K562 (cell line): ENCODE measurements at regions not wholly inside any gene's neighbourhood (a gene's known extent, or its start where the extent isn't known, plus 50 kb on each side); places are given as distances from the start of the nearest gene placed in this dataset.

ENCODE experiments used
- BMI1 ChIP-seq: fragments of 150-350 bp; IDR thresholded peaks from 2 replicates; pipeline ENCODE4 v1.6.1; 2014; ENCODE audit warnings: low read length
- CTBP1 ChIP-seq: fragments of 450-650 bp; IDR thresholded peaks from 2 replicates; pipeline ENCODE4 v1.6.1; 2016; ENCODE audit warnings: borderline replicate concordance
- KDM1A ChIP-seq, 2 experiments: fragments of 450-650 bp; IDR thresholded peaks; 2 replicates each; pipeline ENCODE4 v1.6.1; 2016; ENCODE audit warnings: mild to moderate bottlenecking in 2 of 2
- MBD2 ChIP-seq: sonication (generic); IDR thresholded peaks from 2 replicates; pipeline ENCODE4 v1.6.1; 2016; ENCODE audit warnings: low read depth, borderline replicate concordance
- POLR2A ChIP-seq: fragments of 450-650 bp; conservative IDR thresholded peaks from 2 replicates; pipeline ENCODE4 v1.6.1; 2016
- RBM22 ChIP-seq: fragments of 200-400 bp; formaldehyde crosslinking; IDR thresholded peaks from 2 replicates; pipeline ENCODE4 v1.6.1; 2018; ENCODE audit warnings: low read length, low read depth; ENCODE audit not compliant: poor library complexity, severe bottlenecking
- SIN3A ChIP-seq, 2 experiments: fragments of 150-350 bp in 1 of 2; IDR thresholded peaks; 2 replicates each; pipeline ENCODE4 v1.6.1; 2011 to 2016; ENCODE audit warnings: borderline replicate concordance in 2 of 2, low read depth in 2 of 2, low read length in 2 of 2, mild to moderate bottlenecking in 2 of 2, moderate library complexity in 2 of 2; ENCODE audit not compliant: control insufficient read depth in 1 of 2
- SOX6 ChIP-seq: fragments of 450-650 bp; IDR thresholded peaks from 2 replicates; pipeline ENCODE4 v1.6.1; 2014; ENCODE audit warnings: mild to moderate bottlenecking
- SRSF7 ChIP-seq: fragments of 200-400 bp; formaldehyde crosslinking; optimal IDR thresholded peaks from 2 replicates; pipeline ENCODE3; 2017; ENCODE audit warnings: mild to moderate bottlenecking, low read depth, low read length
- ZFP36 ChIP-seq: fragments of 150-350 bp; IDR thresholded peaks from 2 replicates; pipeline ENCODE4 v1.6.1; 2018; ENCODE audit warnings: low read length, low read depth; ENCODE audit not compliant: partially characterized antibody
- ZKSCAN1 ChIP-seq: fragments of 150-350 bp; IDR thresholded peaks from 2 replicates; pipeline ENCODE4 v1.6.1; 2016; ENCODE audit warnings: low read depth, low read length
- ZNF263 ChIP-seq: sonication (generic); formaldehyde crosslinking; IDR thresholded peaks from 2 replicates; pipeline ENCODE4 v1.8.0; 2022; ENCODE audit warnings: mild to moderate bottlenecking, missing genetic modification reagents, borderline replicate concordance
- ZNF780A ChIP-seq: fragments of 250-450 bp; sonication (Bioruptor Pico); IDR thresholded peaks from 2 replicates; pipeline ENCODE4 v1.5.0; 2021; ENCODE audit warnings: mild to moderate bottlenecking
- TF ChIP-seq, protein P1 (sequence below): sonication (generic); formaldehyde crosslinking; IDR thresholded peaks from 2 replicates; pipeline ENCODE4 v1.9.0; 2022; ENCODE audit warnings: mild to moderate bottlenecking, missing genetic modification reagents
- TF ChIP-seq, protein P2 (sequence below): fragments of 450-650 bp; IDR thresholded peaks from 2 replicates; pipeline ENCODE4 v1.6.1; 2014; ENCODE audit warnings: low read depth, mild to moderate bottlenecking, moderate library complexity, borderline replicate concordance
- TF ChIP-seq, protein P3 (sequence below): fragments of 450-650 bp; IDR thresholded peaks from 2 replicates; pipeline ENCODE4 v1.6.1; 2018; ENCODE audit not compliant: partially characterized antibody

DNA sequence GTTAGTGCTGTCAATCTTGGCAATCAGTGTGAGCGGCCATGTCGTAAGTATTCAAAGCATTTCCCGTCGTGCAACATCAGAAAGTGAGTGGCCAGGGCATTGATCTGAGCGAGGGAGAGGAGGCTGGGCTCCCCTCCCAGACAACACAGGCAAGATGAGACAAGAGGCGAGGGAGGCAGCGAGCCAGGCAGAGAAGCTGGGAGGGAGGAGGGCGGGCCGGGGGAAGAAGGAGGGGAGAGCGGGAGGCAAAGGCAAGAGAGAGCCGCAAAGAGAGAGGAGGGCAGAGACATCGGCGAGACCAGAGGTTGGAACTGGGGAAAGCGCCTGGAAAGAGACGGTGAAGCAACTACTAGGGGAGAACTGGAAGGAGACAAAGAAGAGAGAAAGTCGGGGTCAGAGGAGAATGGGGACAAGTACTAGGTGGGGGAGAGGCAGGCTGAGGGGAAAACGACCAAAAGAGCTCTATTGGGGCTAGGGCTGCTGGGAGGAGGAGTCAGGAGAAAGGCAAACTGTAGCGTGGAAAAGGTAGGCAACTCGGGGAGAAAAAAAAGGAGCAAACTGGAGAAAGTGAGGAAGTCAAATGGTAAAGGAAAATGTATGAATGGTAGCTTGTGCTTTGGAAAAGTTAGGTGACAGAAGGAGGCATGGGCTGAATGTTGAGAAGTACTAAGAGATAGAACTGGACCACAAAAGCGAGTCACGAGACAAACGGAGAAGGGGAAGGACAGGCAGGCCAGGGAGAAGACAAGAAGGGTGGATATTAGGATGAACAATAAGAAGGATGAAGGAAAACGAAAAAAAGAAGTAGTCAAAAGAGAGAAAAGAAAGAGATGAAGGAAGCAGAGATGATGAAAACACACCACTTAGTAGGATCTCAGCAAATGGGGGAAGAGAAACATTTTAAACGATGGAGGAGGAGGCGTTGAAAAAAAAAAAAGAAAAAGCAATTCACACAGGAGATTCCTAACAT lies 130.5 kb upstream of the C11orf58 start (continued):
- 0 out of 4 replicates have a peak, but pooled peaks of 1 of the 2 experiments have one; percentile 17 for TF ChIP-seq SIN3A (IDR thresholded peaks at IDR 0.05; ENCODE audit: borderline replicate concordance in 2 of 2, control insufficient read depth in 1 of 2, low read depth in 2 of 2, low read length in 2 of 2)
- TF ChIP-seq, protein P1, sequence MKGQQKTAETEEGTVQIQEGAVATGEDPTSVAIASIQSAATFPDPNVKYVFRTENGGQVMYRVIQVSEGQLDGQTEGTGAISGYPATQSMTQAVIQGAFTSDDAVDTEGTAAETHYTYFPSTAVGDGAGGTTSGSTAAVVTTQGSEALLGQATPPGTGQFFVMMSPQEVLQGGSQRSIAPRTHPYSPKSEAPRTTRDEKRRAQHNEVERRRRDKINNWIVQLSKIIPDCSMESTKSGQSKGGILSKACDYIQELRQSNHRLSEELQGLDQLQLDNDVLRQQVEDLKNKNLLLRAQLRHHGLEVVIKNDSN (CRISPR knock-in tag) = no peak
- TF ChIP-seq, protein P2, sequence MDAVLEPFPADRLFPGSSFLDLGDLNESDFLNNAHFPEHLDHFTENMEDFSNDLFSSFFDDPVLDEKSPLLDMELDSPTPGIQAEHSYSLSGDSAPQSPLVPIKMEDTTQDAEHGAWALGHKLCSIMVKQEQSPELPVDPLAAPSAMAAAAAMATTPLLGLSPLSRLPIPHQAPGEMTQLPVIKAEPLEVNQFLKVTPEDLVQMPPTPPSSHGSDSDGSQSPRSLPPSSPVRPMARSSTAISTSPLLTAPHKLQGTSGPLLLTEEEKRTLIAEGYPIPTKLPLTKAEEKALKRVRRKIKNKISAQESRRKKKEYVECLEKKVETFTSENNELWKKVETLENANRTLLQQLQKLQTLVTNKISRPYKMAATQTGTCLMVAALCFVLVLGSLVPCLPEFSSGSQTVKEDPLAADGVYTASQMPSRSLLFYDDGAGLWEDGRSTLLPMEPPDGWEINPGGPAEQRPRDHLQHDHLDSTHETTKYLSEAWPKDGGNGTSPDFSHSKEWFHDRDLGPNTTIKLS = no peak
- 0 out of 2 replicates have a peak, but pooled peaks have one; percentile 2 for TF ChIP-seq ZKSCAN1
- TF ChIP-seq MBD2 = no peak
- no peak for TF ChIP-seq RBM22
- 0 out of 4 replicates have a peak, but pooled peaks of 1 of the 2 experiments have one; percentile 10 for TF ChIP-seq KDM1A (IDR thresholded peaks at IDR 0.05)
- TF ChIP-seq SOX6 = no peak
- TF ChIP-seq, protein P3, sequence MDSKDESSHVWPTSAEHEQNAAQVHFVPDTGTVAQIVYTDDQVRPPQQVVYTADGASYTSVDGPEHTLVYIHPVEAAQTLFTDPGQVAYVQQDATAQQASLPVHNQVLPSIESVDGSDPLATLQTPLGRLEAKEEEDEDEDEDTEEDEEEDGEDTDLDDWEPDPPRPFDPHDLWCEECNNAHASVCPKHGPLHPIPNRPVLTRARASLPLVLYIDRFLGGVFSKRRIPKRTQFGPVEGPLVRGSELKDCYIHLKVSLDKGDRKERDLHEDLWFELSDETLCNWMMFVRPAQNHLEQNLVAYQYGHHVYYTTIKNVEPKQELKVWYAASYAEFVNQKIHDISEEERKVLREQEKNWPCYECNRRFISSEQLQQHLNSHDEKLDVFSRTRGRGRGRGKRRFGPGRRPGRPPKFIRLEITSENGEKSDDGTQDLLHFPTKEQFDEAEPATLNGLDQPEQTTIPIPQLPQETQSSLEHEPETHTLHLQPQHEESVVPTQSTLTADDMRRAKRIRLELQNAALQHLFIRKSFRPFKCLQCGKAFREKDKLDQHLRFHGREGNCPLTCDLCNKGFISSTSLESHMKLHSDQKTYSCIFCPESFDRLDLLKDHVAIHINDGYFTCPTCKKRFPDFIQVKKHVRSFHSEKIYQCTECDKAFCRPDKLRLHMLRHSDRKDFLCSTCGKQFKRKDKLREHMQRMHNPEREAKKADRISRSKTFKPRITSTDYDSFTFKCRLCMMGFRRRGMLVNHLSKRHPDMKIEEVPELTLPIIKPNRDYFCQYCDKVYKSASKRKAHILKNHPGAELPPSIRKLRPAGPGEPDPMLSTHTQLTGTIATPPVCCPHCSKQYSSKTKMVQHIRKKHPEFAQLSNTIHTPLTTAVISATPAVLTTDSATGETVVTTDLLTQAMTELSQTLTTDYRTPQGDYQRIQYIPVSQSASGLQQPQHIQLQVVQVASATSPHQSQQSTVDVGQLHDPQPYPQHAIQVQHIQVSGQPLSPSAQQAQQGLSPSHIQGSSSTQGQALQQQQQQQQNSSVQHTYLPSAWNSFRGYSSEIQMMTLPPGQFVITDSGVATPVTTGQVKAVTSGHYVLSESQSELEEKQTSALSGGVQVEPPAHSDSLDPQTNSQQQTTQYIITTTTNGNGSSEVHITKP = peak; percentile 23
- TF ChIP-seq ZNF780A = no peak
- no peak for TF ChIP-seq SRSF7
- TF ChIP-seq CTBP1 = peak; percentile 37; the same call in 1 of the 2 replicates
- peak; percentile 77 for TF ChIP-seq ZNF263
- TF ChIP-seq BMI1 = no peak
- peak; percentile 36; the same call in 1 of the 2 replicates for TF ChIP-seq POLR2A
- peak; percentile 3 for TF ChIP-seq ZFP36
- TF ChIP-seq, all 486 proteins: peak for 33
